CD4-positive, alpha-beta T cell treated with Interleukin-17A for 1 hour (primary cell): ENCODE measurements at regions not wholly inside any gene's neighbourhood (a gene's known extent, or its start where the extent isn't known, plus 50 kb on each side); places are given as distances from the start of the nearest gene placed in this dataset.

Experiments used
- DNase-seq: peaks from one replicate; pipeline ENCODE4 v3.0.0-alpha.2; 2020

- no peak for DNase-seq
Observed at GRCh38 chr13:31614073-31614472, 125.3 kb upstream of the RXFP2 start.

- DNase-seq, result no peak
Observed at GRCh38 chr13:31614704-31615103, 124.6 kb upstream of the RXFP2 start.

GRCh38 chr13:31625115-31625514 is 114.2 kb upstream of the RXFP2 start:
- no peak for DNase-seq

GRCh38 chr13:31627097-31627845 is 112.1 kb upstream of the RXFP2 start:
- no peak for DNase-seq

- DNase-seq, result no peak
Observed at GRCh38 chr13:31629085-31629780, 110.1 kb upstream of the RXFP2 start.

GRCh38 chr13:31631071-31631470 is 108.3 kb upstream of the RXFP2 start:
- DNase-seq, result no peak

GRCh38 chr13:31631746-31632145 is 107.6 kb upstream of the RXFP2 start:
- no peak for DNase-seq

GRCh38 chr13:31638577-31638976 is 100.7 kb upstream of the RXFP2 start:
- no peak for DNase-seq

- no peak for DNase-seq
Observed at GRCh38 chr13:31639443-31640163, 99.7 kb upstream of the RXFP2 start.

- DNase-seq, result no peak
Observed at GRCh38 chr13:31649766-31650165, 89.6 kb upstream of the RXFP2 start.

GRCh38 chr13:31653730-31654129 is 85.6 kb upstream of the RXFP2 start:
- no peak for DNase-seq

GRCh38 chr13:31663880-31664585 is 75.3 kb upstream of the RXFP2 start:
- DNase-seq, result no peak

GRCh38 chr13:31670831-31671617 is 68.3 kb upstream of the RXFP2 start:
- no peak for DNase-seq

GRCh38 chr13:31674051-31674450 is 65.3 kb upstream of the RXFP2 start:
- no peak for DNase-seq

- no peak for DNase-seq
Observed at GRCh38 chr13:31675440-31675953, 63.8 kb upstream of the RXFP2 start.

- DNase-seq, result no peak
Observed at GRCh38 chr13:31681133-31681532, 58.2 kb upstream of the RXFP2 start.

GRCh38 chr13:31684466-31684865 is 54.9 kb upstream of the RXFP2 start:
- DNase-seq, result no peak

- no peak for DNase-seq
Observed at GRCh38 chr13:31686670-31687425, 52.5 kb upstream of the RXFP2 start.
